NOMO-1 (cell line): ENCODE measurements at regions not wholly inside any gene's neighbourhood (a gene's known extent, or its start where the extent isn't known, plus 50 kb on each side); places are given as distances from the start of the nearest gene placed in this dataset.
"Not testable (repeated sequence)": the region's sequence is repeated elsewhere in the genome, so short reads cannot be mapped to it uniquely, and the experiment has no call there.

Experiments
- DNase-seq, 2 experiments: peaks; one replicate each; lab custom pipeline; 2025; ENCODE audit not compliant: unreplicated experiment in 2 of 2; lab: John Stamatoyannopoulos, UW

DNA sequence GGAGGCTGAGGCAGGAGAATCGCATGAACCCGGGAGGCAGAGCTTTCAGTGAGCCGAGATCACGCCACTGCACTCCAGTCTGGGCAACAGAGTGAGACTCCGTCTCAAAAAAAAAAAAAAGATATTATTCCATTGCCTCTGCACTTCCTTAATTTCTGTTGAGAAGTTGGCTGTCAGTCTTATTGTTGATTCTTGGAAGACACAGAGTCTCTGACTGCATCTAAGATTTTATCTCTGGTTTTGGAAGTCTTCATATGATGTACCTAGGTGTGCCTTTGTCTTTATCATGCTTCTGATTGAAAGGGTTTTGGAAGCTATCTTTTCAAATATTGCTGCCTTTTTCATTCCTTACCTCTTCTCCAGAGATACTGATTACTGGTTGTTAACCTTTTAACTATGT lies 160.4 kb downstream of the NPIPB11 start:
- not testable (repeated sequence) for DNase-seq

DNA sequence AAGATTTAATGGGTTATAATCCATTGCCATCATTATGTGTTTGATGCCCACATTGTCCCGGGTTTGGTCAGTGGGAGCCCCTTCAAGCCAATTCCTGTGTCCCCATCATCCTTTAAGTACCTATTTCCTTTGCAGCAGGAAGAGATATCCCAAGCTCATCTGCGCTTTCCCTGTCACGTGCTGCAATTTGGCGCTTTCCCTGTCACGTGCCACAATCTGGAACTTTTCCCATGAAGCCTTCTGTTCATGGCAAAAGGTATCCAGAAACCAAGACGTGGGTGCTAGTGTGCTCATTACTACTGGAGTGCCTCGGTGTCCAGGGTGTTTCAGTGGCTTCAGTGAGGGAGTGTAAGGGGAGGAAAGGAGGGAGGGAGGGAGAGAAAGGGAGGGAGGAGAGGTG lies 168.5 kb downstream of the NPIPB11 start:
- DNase-seq, result no peak

DNA sequence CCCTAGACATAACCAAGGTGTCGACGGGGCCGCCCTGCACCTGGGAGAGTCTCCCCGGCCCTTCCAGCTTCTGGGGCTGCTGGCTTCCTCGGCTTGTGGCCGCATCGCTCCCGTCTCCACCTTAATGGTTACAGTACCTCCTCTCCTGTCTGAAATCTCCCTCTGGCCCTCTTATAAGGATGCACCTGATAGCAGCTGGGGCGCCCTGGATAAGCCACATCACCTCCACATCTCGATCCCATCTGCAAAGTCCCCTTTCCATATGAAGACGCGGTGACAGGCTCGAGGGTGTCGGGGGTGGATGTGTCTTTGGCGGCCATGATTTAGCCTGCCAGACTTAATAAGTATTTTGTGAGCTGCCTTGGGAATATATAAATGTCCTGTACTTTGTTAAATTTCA lies 169.0 kb downstream of the NPIPB11 start:
- DNase-seq, result not testable (repeated sequence)

DNA sequence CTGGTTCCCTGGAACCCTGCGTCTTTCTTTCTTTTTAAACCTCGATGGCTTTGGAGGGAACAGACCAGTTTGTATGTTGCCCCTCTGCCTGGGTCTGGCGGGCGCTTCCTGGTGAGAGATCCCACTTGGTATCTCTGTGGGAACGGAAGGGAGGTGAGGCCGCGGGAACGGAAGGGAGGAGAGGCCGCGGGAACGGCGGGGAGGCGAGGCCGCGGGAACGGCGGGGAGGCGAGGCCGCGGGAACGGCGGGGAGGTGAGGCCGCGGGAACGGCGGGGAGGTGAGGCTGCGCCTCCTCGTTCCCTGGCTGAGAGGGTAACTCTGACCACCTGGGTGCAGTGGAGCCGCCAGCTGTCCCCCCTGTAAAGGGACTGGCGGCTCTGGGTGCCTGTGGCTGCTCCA lies 169.5 kb downstream of the NPIPB11 start:
- not testable (repeated sequence) for DNase-seq

DNA sequence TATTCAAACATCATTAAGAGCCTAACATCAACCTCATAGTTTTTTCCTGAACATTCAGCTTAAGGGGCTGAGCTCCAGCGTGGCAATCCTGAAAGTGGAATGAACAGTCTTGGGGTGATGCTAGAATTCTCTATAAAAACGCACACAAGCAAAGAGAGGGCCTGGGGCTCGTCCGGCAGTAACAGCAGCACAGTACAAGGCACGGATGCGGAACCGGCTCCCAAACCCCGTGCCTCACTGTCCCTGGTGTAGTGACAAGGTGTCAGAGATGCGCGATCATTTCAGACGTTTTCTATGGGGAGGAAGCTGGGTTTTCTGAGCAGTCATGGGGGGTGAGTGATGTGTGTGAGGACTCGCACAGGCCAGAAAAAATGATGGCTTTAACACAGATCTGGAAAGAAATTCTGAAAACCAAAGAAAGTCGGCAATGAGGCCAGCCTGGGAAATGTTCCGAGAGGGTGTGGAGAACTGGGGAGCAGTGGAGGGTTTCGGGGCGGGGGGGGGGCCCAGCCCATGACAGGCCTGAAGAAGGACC lies 170.6 kb downstream of the NPIPB11 start:
- DNase-seq, result not testable (repeated sequence)

DNA sequence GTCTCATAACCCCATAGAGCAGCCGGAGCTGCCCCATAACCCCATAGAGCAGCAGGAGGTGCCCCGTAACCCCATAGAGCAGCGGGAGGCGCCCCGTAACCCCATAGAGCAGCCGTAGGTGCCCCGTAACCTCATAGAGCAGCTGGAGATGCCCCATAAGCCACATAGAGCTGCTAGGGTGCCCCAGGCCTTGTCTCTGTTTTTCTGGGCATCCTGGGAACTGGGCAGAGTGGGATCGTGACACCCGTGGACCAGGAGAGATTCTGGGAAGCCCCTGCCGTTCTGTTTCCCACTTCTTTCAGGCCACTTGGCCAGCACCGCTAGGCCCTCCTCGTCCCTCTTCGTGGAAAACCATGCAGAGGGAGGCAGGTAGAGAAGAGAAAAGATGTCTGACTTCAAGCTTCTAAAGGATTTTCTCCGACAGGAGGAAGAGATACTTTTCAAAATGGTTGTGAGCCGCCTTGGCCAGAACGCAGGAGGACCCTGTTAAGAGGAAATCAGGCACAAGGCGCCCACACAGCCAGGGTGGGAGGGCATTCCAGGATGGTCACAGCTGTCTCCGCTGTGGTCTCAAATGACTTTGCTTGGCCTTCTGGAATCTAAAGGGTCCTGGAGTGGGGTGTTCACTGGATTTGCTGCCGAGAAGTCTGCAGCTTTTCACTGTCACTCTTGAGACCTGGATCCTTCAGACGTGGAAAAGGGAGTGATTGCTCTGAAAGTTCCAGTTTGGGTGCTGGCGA lies 171.8 kb downstream of the NPIPB11 start:
- DNase-seq, result not testable (repeated sequence)

DNA sequence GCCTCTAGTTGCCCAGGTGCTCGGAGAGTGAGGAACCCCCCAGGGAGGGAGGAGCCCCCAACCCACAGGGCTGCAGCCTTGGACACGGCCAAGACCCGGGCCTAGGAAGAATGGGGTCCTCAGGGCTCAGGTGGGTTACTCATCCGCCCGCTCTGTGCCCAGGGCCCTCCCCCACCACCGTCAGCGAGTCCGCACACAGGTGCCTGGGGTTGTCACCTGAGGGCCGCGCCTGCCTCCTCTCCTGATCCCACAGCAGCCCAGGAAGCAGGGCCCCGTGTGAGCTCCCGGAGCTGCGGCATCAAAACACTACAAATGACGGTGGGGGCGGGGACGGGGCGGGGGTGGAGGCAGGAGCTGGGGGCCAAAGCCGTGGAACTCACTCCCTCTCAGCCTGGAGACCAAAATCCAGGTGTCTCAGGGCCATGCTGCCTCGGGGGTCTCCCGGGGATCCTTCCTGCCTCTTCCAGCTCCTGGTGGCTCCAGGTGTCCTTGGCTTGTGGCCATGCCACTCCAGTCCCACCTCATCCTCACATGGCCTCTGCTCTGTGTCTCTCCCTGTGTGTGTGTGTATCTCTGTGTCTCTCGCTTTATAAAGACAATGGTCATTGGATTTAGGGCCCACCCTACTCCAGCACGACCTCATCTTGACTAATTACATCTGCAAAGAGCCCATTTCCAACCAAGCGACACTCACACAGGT lies 172.7 kb downstream of the NPIPB11 start:
- DNase-seq, result not testable (repeated sequence)

DNA sequence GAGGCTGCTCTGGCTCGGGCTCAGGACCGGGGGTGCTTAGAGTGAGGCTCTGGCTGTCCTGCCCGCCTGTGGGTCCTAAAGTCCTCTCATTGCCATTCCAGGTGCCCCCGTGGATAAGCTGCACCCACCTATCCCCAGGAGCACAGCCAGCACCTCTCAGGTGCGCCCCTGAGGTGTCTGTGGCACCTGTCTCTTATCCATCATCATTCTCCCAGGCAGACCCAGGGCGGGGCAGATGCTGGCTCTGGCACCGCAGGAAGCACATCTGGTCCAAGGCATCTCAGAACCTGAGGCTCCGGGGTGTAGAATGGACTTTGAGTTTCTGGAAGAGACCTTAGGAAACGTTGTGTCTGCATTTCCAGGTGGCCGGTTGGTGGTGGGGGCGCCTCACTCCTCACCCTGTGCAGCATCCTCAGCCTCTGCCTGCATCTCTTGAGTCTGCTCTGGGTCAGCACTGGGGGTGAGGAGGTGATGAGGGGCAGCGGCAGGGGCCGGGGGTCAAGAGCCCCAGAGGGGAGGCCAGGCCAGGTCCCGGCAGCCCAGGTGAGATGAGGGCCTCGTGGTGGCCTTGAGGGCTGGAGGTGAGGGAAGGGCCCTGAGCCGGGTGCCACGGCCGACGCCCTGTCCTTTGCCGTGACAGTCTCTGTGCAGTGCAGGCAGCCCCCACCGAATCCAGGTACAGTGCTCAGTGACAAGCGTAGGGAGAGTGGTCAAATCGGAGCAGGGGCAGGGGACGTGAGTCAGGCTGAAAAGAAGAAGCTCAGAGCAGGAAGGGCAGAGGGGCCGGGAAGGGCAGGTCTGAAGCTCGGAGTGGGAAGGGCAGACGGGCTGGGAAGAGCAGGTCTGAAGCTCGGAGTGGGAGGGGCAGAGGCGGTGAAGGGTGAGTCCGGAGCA lies 173.5 kb downstream of the NPIPB11 start:
- DNase-seq, result no peak

DNA sequence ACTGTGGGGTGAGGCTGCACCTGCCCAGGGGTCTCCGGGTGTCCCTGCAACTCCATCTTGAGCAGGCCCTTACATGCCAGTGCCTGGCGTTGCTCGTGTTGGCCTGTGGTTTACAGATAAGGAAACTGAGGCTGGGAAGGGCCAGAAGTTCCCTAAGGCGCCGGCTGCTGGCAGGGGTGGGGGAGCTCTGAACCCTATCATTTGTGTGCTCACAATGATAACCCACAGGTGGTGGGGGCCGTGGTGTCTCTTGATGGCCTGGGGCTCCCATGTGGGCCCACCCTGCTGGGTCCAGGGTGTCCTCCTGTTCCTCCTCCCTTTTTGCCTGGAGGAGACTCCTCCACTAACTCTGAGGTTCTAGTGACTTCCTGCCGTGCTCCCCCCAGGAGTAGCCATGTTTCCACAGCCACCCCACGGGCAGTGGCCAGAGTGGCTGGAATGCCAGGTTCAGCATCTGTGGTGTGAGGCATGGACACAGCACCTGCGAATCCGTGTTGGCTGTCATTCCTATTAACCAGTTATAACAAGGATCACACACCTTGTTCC lies 174.3 kb downstream of the NPIPB11 start:
- DNase-seq, result not testable (repeated sequence)

DNA sequence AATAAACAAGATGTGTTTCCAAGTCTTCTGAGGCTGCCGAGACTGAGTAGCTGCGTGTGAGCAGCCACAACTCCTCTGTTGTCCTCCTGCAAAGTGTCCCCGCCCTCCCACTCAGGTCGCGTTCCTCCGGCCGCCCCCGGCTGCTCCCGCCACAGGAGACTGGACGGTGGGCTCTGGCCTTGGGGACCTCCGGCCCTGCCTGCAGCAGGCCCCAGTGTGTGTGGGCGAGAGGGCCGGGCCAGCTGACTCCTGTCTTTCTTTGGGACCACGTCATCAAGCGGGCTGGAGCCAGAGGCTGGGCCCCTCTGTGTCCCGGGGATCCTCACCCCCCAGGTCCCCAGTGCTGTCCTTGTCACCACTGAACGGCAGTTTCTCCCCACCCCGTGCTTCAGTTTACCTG lies 175.3 kb downstream of the NPIPB11 start:
- no peak for DNase-seq

DNA sequence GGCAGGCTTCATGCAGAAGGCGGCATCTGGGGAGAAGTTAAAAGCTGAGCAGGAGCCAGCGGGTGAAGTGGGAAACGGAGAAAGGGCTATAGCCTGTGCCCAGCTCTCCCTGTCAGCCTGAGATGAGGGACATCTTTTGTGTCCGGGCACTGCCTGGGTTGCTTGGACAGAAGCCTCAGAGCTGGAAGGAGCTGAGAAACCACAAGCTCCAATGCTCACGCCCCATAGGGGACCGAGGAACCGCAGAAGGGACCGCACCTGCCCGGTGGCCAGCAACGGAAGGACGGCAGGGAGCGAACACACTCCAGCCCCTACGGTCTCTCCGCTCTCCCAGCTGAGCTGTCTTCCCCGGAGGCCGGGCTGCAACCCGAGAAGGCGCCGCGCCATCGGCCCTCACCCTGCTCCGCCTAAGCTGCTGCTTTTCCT lies 175.8 kb downstream of the NPIPB11 start:
- DNase-seq, result no peak

DNA sequence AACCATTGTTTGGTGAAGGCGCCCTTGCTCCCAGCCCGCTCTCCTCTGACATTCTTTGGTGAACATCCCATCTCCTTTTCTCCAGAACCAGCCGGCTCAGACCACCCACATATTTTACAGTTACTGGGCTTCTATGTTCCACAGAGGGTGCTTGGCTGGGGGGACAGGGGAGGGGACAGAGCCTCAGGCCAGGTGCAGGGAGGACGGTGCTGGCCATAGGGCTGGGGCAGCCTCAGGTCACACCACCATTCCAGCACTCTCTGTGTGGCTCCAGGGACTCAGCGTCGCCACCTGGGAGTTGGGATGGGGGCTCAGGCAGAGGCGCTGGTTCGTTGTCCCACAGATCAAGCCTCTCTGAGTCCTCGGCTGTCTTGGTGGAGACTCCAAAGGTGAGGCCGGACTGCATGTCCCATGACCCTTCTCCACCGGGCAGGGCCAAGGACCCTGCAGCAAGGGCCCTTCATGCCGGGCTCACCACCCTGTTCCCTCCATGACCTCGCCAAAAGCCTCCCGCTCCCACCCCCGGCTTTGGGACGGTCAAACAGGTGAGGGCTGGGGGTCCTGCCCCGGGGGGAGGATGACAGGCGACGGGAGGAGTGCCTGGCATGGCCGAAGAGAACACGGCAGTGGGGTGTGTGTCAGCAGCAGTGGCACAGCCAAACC lies 176.4 kb downstream of the NPIPB11 start:
- DNase-seq, result not testable (repeated sequence)

DNA sequence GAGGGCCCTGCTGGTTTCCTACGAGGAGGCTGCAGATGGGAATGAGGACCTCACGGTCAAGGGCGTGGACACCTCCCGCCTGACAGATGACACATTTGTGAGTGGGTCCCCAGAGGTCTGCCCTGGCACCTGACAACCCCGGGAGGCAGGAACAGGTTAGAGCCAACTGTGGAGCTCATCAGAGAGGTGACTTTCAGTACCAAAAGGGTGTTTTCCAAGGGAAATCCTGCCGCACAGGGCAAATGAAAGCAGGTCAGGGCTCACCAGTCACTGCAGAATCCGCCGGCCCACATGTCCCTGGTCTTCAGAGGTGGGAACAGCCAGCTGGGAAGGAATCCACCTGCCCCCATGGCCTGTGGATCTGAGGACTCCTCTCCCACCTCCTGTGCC lies 176.9 kb downstream of the NPIPB11 start:
- not testable (repeated sequence) for DNase-seq

DNA sequence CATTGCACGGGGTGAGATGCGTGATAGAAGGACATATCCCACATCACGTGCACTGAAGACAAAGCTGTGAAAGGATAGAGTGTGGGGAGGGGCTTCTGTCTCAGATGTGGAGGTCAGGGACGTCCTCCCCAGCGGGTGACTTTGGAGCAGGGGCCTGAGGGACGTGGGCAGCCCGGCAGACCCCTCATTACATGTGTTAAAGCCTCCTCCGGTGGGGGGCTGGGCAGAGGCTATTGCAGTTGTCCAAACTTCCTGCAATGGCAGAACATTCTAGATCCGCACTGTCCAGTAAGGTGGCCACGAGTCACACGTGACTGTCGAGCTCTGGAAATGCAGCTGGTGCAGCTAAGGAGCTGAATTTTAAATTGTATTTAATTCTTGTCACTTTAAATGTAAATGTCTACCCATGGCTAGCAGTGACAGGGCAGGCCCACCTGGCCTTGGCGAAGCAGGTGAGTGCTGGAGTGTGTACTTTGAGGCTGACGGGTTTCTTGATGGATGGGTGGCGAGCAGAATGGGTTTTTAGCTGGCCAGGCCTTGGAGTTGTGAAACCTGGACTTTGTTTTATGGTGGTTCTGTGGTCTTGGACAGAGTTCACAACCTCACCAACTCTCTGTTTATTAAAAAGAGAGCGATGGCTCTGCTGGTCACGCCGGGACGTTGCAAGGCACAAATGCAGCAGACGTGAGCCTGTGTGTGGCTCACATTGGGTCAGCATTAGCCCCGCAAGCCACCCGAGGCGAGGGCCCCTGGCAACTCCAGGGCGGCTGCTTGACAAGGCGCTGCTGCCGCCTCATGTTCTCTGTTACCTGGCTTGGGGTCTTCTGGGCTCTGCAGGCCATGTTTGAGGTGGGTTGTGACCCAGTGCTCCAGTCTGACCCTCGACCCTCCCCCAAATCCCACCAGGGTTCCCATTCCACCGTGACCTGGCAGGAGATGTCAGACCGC lies 177.6 kb downstream of the NPIPB11 start:
- not testable (repeated sequence) for DNase-seq

DNA sequence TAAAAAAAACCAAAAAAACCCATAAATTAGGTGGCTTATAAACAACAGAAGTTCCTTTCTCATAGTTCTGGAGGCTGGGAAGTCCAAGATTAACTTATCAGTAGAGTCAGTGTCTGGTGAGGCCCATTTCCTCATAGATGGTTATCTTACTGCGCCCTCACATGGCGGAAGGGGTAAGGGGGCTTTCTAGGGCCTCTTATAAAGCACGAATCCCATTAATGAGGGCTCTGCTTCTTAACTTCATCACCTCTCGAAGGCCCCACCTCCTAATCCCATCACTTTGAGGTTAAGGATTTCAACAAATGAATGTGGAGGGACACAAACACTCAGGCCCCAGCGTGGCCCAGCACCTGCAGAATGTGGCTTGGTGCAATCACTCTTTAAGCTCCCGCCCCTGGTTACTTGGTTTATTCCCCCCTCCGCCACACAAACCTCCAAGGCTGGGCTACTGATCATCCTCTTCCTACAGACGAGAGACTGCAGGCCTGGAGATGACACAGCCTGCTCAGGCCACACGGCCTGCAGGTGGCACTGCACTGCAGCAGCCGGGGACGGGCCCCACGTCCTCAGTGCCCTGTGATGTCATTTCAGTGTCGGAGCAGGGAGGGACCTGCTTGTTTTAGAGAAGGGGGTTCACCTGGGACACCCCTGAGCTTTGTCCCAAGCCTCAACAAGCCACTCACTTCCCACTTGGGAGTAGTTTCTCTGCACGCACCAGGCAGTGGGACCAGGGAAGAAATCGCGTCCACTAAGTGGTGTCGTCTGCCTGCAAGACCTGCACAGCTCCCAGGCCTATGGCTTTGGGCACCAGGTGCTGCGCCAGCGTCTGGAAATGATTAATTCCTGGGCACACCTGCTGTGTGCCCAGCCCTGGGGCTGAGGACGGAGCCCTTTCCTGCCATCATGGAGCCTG lies 178.5 kb downstream of the NPIPB11 start:
- DNase-seq, result peak; percentile 1 to 12

DNA sequence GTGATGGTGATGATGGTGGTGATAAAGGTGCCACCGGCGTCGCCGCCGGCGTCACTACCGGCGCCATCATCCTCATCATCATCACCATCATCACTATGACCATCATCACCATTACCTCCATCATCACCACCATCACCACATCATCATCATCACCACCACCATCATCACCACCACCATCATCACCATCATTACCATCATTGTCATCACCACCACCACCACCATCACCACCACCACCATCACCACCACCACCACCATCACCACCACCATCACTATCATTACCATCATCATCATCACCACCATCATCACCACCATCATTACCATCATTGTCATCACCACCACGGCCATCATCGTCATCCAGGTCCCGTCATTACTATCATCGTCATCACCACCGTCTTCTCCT lies 179.7 kb downstream of the NPIPB11 start:
- DNase-seq, result no peak

DNA sequence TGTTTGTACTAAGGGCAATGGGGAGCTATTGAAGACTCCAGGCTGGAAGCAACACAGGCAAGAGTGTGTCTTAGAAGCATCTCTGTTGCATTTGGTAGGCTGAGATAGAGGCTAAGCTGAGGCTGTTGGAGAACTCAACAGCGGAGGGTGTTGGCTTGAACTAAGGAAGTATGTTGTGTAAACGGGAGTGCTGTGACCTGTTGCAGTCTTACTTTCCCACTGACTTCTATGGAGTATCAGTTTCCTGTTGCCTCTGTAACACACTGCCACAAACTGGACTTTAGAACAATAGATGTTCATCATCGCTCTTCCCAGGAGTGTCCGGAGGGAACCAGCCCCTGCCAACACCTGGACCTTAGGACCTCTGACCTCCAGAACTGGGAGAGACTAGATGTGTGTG lies 181.8 kb downstream of the NPIPB11 start:
- not testable (repeated sequence) for DNase-seq

DNA sequence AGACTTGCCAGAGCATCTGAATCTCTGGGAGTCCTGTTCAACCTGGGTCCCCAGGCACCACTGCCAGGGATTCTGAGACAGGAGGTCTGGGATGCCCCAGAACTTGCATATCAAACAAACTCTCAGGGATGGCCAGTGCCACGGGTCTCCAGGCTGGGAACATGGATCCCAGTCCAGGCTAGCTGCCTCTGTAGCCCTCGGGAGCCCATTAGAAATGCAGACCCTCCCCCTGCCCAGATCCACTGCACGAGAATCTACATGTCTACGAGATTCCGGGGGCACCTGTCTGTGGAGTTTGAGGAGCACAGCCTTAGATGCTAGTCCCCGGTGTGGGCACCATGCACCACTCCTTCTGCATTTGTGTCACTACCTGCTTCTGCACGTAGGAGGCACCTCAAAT lies 183.9 kb downstream of the NPIPB11 start:
- DNase-seq, result not testable (repeated sequence)
